ENCODE measurements at regions not wholly inside any gene's neighbourhood (a gene's known extent, or its start where the extent isn't known, plus 50 kb on each side); places are given as distances from the start of the nearest gene placed in this dataset.

DNA sequence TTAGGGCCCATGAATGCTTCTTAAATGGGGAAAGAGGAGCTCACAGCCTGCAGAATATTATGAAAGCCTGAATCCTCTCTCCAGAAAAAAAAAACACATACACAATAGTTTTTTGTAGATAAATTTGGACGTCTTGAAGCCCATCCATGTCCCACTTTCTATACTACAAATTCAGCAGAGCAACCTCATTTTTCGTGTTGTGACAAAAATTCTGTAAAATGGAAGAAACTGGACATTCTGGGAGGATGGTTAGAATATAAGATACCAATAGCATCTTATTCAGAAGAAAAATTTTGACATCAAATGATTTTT is 102.1 kb downstream of the ZNF281 start:
- Histone ChIP-seq H3K4me2 (ENCODE audit: insufficient read depth in 1 of 2, low read depth in 2 of 2, low read length in 2 of 2) (no peak overlapping the region), H2BK15ac (ENCODE audit: low read length) (no peak overlapping the region), H2BK120ac (replicated peaks; ENCODE audit: low read depth, low read length) (no peak overlapping the region), H3K56ac (replicated peaks; ENCODE audit: insufficient read length, low read depth, low read length) (no peak overlapping the region), H2AFZ (ENCODE audit: low read length) (no peak overlapping the region), H3K14ac (ENCODE audit: insufficient read length) (no peak overlapping the region), H4K20me1 (replicated peaks in 1 of 2; ENCODE audit: control insufficient read depth in 1 of 2, insufficient read depth in 2 of 2, low read length in 2 of 2) (no peaks in the 10 kb centered on the region), H2BK5ac (ENCODE audit: low read depth, low read length) (no peak overlapping the region), H3K4me1 (replicated peaks in 1 of 4; ENCODE audit: control insufficient read depth in 3 of 4, insufficient read depth in 4 of 4, low read length in 3 of 4) (peaks cover 0 to 3% (median under 1%) of the 10 kb centered on the region in 4 experiments; a peak in 3 of 7 replicates), H3K23me2 (ENCODE audit: low read depth, low read length) (peaks cover 3% of the 10 kb centered on the region), H2BK12ac (ENCODE audit: low read depth, low read length) (no peak overlapping the region), H3K23ac (ENCODE audit: insufficient read length) (no peak overlapping the region), H3K27me3 (replicated peaks in 1 of 4; ENCODE audit: control insufficient read depth in 3 of 4, extremely low read depth in 1 of 4, insufficient read depth in 3 of 4, low read length in 3 of 4) (peaks cover 0 to 9% (median 5%) of the 10 kb centered on the region in 4 experiments; a peak in 5 of 7 replicates), H3K4ac (replicated peaks; ENCODE audit: insufficient read length, low read depth, low read length) (no peak overlapping the region), H3K79me1 (ENCODE audit: low read depth, low read length) (no peaks in the 10 kb centered on the region), H2AK5ac (ENCODE audit: low read depth, low read length) (no peak overlapping the region), H3K9ac (replicated peaks in 1 of 4; ENCODE audit: extremely low read depth in 1 of 4, low read depth in 3 of 4, low read length in 3 of 4) (no peak overlapping the region), H3K36me3 (ENCODE audit: control insufficient read depth in 2 of 4, insufficient read depth in 4 of 4, low read length in 3 of 4) (no peaks in the 10 kb centered on the region), H3K27ac (ENCODE audit: low read depth, low read length) (no peak overlapping the region), H4K8ac (ENCODE audit: extremely low read depth, insufficient read depth, low read length) (no peak overlapping the region), H4K91ac (replicated peaks; ENCODE audit: insufficient read length, low read length) (no peak overlapping the region), H3K79me2 (ENCODE audit: control insufficient read depth in 1 of 2, insufficient read depth in 2 of 2, low read length in 2 of 2) (no peaks in the 10 kb centered on the region), H4K5ac (ENCODE audit: insufficient read length, low read depth, low read length) (no peak overlapping the region), H3K18ac (ENCODE audit: extremely low read depth, low read length) (no peak overlapping the region), H2BK20ac (ENCODE audit: low read length) (no peak overlapping the region), H3K4me3 (ENCODE audit: extremely low read depth in 1 of 4, insufficient read depth in 2 of 4, low read depth in 3 of 4, low read length in 4 of 4) (no peak overlapping the region), H3K9me3 (ENCODE audit: insufficient read depth in 2 of 2, low read depth in 1 of 2, low read length in 1 of 2) (no peaks in the 10 kb centered on the region)
- DNase-seq (ENCODE audit: low read depth in 1 of 2, low spot score in 2 of 2) (no peak), FAIRE-seq (no peak)
- WGBS, 2 experiments (ENCODE audit: extremely low coverage in 1 of 2, insufficient coverage in 1 of 2, insufficient read length in 1 of 2, insufficient replicate concordance in 2 of 2, low coverage in 1 of 2, low lambda C conversion rate in 2 of 2, missing lambda C conversion rate in 1 of 2): 50% methylated on average over 2 of the region's 2 CpGs; no CpG with 5 or more reads in 1 of the 2 experiments
- ChIA-PET POLR2A (ENCODE audit: partially characterized antibody) (interaction anchor here (0.5 kb wide), 1 partner anchor 18 kb away, joined by 3 read pairs; no protein-coding TSS in a partner anchor), CTCF (ENCODE audit: partially characterized antibody) (interaction anchor here (0.6 to 10.0 kb wide), 27 partner anchors 9 to 266 kb away, joined by 3 to 74 read pairs (median 6); no protein-coding TSS in a partner anchor)
- TF ChIP-seq HDAC6 (IDR thresholded peaks at IDR 0.05; ENCODE audit: low read depth, low read length): no peak
- TF ChIP-seq YY1 (IDR thresholded peaks at IDR 0.05; ENCODE audit: low read depth, low read length): no peak
- TF ChIP-seq PHF8 (conservative IDR thresholded peaks at IDR 0.05; ENCODE audit: low read depth, low read length): no peak
- TF ChIP-seq SIRT6 (IDR thresholded peaks at IDR 0.05; ENCODE audit: low read length): no peak
- TF ChIP-seq TBP (IDR thresholded peaks at IDR 0.05; ENCODE audit: low read depth, low read length): no peak
- no peak for TF ChIP-seq ASH2L (IDR thresholded peaks at IDR 0.05; ENCODE audit: low read length)
- TF ChIP-seq KDM4A (IDR thresholded peaks at IDR 0.05; ENCODE audit: low read depth, low read length, severe bottlenecking): no peak
- TF ChIP-seq TAF7 (optimal IDR thresholded peaks at IDR 0.05; ENCODE audit: borderline replicate concordance, low read depth, low read length): no peak

All from H1 (cell line).